Colon (tissue), 2 donors: ENCODE measurements at regions not wholly inside any gene's neighbourhood (a gene's known extent, or its start where the extent isn't known, plus 50 kb on each side); places are given as distances from the start of the nearest gene placed in this dataset.
"Not testable (repeated sequence)": the region's sequence is repeated elsewhere in the genome, so short reads cannot be mapped to it uniquely, and the experiment has no call there.

Experiments used
- FAIRE-seq: peaks from 2 replicates; lab custom pipeline; 2012; peaks lifted over from hg19 to GRCh38; lab: Jason Lieb, UNC
- donor health status: control.
- donor health status: control.

DNA sequence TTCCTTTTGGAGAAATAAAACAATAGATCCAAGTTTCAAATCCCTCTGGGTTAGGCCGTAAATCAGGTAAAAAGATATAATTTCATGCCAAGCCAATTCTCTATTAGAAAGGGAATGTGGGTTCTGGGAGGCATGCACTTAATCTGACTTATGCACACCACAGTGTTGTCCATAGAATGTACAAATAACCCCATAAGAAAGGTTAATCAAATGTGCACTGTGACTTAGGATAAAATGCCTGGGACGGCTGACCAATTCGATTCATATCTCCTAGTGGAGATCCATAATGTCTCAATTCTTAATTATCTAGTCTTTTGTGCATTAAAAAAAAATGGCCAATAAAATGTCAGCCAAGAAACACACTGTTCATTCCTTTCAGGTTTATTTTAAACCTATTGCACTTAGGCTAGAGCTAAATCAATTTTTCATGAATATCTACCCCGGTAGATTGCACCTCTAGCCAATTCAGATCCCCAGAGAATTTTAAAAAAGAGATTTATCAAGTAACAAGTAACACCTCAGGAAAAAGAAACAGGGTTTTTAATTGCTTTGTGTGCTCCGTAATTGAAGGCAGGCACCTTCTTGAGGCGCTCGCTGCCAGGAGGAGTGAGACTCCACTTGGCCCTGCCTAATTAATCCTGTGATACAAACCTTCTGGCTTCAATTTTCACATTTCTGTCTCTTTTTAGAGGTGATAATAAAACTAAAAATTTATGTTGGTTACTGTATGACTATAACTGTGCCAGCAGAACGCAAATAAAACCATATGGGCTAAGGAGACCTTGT is 265.1 kb downstream of the ETV1 start:
- FAIRE-seq = no peak

DNA sequence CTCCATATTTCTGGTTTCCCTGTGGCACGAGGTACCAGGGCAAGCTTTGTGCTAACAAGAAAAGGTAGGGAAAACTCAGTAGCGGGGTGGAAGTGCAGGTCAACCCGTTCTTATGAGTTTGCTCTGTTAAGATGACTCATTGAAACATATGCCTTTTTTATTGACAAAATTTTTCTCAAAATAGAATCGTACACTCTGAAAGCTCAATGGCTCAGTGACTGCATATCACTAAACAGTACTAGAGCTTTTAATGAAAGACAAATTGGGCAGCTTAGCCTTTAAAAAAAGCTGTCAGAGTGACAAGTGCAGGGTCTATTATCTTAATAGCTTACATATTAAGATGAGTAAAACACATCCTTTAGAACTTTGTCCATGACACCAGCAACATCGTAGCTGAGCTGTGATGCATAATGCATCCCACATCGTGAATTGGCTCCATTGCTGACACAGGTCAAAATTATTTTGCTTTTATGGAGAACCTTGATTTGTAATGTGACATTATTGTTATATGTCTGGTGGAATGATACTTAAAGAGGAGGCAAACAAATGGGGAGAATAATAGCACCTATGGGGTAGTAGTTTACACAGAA is 264.4 kb downstream of the ETV1 start:
- FAIRE-seq = no peak

DNA sequence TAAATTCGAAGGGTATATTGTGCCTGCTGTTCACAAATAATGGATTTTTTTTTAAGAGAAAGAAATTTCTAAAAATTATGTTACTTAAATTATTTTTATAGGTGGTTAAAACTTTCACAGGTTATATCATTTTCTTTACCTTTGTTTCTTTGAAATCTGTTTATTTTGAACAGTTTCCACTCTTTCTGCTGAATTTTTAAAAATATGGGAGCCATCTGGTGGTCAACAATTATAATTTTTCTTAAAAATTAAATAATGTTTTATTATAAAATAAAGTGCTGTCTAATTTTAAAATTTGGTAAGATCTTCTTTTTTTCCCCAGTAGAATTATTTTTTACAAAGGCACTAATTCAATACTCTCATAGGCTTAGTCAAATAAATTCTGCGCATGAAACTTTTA is 263.9 kb downstream of the ETV1 start:
- no peak for FAIRE-seq

DNA sequence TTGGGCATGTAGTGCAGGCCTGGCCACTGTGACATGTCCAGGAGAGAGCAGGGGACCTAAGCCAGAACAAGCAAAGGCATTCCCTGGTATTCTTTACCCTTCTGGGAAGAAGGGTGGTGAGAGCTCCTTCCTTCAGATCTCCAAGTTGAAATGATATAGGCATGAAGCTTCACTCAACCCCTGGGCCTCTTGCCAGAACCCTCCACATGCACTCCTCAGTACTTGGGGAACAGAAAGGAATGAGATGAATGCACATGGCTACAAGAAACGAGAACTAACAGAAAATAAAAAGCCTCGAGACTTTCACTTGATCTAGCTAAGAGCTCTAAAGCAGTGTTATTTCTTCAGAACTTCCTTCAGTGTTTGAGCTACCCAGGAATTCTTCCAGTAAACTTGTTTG is 262.2 kb downstream of the ETV1 start:
- no peak for FAIRE-seq

DNA sequence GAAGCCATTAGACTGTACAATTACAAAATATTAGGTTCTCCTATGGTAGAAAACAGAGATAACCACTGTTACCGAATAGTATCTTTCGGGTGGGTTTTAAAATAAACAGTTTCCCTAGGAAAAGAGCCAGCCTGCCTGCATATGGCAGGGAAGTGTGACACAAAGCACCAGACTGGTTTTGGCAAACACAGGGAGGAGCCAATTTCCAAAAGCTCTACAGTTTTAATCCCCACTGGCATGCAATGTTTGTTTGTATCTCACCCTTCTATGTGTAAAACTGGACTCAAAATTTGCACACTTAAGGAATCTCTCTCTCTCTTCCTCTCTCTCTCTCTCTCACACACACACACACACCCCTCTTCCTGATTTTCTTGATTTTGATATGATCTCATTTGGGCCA is 261.7 kb downstream of the ETV1 start:
- no peak for FAIRE-seq

DNA sequence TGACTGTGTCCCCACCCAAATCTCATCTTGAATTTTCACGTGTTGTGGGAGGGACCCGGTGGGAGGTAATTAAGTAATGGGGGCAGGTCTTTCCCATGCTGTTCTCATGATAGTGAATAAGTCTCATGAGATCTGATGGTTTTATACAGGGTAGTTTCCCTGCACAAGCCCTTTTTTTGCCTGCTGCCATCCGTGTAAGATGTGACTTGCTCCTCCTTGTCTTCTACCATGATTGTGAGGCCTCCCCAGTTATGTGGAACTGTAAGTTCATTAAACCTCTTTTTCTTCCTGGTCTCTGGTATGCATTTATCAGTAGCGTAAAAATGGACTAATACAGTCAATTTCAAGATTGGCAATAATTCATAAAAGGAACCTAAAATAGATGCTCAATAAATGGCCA is 261.0 kb downstream of the ETV1 start:
- not testable (repeated sequence) for FAIRE-seq

DNA sequence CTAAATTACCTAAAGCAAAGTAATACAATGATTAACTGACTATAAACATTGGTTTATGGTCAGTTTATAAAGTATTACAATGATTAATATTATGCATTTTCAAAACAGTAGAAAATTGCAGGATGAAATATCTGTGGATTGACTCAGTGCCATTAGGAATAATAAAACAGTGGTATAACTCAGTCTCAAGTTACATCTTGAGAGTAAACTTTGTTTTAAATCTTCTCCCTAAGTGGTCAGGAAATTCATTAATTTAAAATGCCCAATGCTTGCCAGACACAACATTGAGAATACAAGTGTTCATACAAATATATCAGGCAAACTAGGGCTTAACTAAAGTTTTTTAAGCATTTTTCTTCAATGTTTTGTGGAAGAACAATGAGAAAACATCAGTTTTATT is 257.8 kb downstream of the ETV1 start:
- no peak for FAIRE-seq

DNA sequence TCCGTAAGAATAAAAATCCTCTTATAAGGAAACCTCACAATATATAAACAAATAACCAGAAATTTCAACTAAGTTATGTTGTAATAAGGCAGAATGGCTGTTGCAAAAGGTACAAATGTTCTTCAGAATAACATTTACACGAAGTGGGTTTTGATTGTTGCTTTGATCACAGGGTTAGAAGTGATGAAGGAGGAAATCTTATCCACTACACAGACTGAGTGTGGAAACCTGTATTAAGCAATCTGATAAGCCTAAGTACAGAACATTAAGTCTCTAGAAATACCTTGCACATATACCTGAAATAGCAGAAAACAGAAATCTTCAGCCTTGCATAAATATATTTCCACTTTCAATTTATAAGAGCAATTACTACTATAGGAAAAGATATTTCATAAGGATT is 251.9 kb downstream of the ETV1 start:
- FAIRE-seq = no peak

DNA sequence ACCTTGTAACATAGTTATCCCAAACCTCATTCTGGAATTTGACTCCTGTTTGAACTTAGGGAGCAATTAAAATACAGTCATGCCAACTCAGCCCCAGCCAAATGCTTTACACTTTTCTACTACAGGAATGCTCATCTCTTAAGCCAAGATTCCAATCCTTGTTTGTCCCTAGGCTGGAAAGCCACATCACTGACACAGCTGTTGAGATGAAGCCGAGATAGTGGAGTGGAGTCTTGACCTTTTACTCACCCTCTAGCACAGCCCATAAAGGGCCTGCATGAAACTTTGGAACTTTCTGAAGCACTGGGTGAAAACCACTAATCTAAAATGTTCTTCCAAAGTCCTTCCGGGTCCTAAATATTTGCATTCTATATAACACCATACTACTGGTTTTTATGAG is 247.3 kb downstream of the ETV1 start:
- FAIRE-seq = no peak

DNA sequence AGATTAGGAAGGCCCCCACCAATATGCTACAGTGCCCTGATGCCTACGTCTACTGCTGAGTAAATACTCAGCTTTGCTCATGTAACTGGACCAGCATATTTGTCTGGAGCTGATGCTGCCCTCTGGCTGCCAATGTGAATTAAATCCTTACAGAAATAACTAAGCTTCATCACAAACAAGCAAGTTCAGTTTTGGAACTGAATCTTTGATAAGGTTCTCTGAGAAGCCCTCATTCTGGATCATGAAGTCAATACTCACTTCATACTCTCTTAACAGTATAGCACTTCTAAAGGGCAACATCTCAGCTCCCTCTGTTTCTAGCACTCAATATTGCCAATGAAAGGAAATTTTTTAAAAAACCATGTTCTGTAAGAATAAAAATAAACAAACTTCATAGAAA is 246.7 kb downstream of the ETV1 start:
- FAIRE-seq = no peak

DNA sequence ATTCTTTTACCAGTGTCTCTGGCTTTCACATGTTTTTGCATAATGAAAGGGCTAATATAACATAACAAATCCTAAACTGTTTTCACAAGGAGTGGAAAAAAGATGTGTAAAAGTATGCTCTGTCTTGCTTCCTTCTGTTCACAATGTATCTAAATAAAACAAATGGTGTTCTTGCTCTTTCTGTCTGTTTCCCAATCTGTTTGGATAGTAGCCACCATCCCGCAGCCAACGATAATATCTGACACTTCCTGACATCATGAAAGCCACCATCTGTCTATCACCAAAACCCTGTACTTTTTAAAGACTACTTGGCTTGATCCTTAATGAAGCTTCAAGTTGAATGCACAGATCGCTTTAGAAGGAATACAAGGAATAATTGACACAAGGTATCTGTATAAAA is 246.2 kb downstream of the ETV1 start:
- FAIRE-seq = no peak

DNA sequence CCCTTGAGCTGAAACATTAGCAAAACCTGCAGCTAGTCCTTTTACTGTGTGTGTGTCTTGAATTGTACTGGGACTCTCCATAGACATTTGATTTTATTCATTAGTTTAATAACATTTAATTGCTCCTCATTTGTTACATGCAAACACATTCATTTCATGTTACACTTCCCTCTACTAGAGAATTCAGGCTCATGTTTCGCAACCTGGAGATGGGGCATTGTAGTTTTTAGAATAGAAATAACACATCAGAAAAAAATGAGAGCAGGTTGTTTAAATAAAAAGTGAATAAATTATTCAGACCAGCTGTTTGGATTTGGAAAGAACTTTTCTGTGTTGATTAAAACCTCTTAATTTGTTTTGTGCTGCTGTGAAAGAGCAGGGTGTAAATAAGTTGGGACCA is 243.9 kb downstream of the ETV1 start:
- no peak for FAIRE-seq

DNA sequence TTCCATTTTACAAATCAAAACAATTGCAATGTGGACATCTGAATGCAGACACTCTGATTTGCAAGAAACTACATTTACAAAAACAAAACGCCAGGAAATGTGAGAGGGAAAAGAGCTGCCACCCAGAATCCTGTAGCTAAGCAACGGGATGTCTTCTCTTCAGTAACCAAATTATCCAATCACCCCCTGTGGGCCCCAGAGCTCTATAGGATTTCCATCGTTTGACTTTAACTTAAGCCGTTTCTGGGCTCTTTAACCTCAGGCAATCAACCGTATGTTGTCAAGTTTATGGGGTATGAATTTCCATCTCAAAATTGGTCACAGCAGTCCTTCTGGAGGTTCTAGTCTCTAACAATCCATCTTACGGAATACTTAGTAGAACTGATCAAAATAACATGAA is 240.5 kb downstream of the ETV1 start:
- no peak for FAIRE-seq

DNA sequence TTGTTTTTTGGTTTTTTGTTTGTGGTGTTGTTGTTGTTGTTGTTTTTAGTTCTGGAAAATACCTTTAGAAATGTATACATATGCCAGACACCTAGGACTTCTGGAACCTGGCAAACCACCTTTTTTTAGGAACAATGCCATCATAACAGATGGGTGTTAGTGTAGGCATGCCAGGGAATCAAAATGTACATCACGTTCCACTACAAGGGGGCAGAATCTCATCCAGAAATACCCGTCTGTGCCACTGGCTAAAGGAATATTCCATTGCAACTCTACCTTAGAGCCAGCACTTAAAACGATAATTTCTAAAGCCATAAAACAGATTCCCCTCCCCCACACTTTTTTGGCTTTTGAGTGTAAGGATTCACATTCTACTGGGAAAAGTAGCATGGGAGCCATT is 239.8 kb downstream of the ETV1 start:
- no peak for FAIRE-seq

DNA sequence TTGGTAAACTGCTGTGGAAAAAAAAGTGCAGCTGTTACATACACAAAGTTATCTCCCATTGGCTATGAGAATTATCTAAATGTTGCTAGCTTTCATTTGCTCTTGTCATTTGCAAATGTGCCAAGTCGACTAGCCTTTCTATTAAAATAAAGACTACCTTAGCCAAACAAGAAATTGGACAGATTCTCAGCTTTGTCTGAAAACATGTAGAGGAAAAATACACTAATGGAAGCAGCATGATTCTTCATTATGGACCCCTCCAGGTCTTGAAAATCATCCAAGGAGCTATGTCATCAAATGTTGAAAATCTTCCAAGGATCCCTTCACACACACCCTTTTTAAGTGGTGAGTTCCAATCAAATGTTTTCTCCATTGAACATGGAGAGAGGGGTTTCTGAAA is 237.7 kb downstream of the ETV1 start:
- no peak for FAIRE-seq

DNA sequence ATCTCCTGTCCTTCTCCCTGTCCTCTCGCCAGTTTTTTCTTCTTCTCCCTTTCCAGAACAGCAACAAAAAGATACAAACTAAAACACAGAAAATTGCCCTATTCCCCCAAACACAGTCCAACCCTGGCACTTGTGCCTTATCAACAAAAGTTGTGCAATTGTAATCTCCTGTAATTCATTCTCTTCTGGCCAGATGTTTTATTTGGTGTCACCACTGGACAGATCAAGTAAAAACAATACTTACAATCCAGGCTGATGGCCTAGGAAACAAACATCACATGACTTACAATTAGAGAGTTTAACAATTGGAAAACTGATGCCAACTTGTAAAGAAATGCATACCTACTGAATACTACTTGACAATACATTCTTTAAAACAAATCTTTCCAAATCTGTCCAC is 231.6 kb downstream of the ETV1 start:
- FAIRE-seq = no peak

DNA sequence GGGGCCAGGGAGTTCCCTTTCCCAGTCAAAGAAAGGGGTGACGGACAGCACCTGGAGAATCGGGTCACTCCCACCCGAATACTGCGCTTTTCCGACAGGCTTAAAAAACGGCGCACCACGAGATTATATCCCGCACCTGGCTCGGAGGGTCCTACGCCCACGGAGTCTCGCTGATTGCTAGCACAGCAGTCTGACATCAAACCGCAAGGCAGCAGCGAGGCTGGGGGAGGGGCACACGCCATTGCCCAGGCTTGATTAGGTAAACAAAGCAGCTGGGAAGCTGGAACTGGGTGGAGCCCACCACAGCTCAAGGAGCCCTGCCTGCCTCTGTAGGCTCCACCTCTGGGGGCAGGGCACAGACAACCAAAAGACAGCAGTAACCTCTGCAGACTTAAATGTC is 223.6 kb downstream of the ETV1 start:
- not testable (repeated sequence) for FAIRE-seq

DNA sequence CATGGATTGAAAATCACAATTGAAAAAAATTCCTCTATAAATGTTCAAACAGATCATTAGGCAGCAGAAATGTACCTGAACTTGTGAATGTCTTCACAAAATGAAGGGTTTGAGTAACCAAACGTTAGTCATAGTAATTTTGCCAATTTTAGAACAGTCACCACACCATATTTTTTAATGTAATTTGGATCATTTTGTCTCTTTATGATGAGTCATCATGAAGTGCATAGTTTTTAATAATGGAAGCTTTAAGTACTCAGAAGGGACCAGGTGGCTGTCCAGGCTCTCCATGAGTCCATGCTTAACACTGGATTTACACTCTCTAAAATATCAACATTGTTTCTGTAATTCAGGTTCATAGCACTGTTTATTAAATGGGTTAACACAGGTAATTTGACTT is 219.2 kb downstream of the ETV1 start:
- FAIRE-seq = no peak

DNA sequence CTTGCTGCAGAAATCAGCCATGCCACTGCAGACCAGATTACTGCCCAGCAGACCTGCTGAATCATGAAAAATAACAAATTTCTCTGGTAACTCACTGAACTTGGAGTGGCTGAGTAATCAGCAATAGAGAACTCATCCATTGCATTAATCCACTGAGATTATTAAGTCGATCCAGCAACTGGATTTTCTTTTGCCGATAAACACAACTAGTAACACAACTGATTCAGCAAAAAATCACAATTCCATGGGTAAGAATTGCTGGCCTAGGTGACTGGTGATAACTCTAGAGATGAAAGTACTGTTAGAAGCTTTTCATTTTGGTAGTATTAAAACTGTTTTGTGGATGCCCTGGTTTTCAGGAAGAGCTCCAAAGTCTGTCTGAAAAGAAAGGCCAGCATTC is 214.5 kb downstream of the ETV1 start:
- no peak for FAIRE-seq

DNA sequence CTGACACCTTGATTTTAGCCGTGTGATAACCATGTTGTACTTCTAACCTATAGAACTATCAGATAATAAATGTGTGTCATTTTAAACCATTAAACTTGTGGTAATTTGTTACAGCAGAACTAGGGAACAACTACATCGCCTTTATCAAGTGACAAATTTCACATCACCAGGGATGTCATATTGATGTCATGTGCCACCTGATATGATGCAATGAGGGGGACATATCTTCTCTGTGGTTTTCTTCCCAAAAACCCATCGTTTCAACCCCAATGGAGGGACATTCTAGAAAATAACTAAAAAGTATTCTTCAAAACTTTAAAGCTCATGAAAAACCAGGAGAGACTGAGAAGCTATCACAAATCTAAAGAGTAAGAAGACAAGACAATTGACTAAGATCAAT is 212.2 kb downstream of the ETV1 start:
- FAIRE-seq = no peak

DNA sequence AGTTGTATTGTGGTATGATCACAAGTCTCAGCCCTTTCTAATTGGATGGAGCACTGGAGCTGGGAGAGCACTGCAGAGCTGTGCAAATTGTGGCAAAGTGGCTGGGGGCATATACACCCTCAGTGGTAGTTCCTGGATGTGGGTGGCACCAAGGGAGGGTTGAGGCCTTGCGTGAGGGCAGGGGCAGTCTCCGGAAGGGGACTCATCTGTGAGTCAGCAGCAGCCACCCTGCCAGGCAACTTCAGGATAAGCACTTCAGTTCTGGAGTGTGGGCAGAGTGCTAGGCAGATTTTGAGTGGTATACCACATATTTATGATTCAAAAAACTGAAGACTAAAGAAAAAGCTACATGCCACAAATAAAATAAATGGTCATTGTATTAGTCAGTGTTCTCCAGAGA is 210.5 kb downstream of the ETV1 start:
- FAIRE-seq = no peak

DNA sequence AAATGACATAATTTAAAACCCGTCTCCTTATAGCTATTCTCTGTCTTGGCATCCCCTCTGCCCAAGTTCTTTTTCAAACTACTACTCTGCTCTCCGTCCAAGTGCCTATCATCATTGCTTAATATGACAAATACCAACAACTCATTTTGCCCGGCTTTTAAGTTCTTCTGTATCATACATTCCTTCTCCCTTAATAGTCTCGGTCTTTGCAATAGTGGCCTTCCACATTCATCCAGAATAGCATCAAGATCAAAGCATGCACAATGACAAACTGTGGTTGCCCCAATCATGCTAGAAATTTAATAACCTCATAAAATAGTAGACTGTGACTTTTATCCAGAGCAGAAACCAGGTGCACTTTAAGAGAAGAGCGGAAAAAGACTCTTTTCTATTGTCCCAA is 198.9 kb downstream of the ETV1 start:
- FAIRE-seq = no peak

DNA sequence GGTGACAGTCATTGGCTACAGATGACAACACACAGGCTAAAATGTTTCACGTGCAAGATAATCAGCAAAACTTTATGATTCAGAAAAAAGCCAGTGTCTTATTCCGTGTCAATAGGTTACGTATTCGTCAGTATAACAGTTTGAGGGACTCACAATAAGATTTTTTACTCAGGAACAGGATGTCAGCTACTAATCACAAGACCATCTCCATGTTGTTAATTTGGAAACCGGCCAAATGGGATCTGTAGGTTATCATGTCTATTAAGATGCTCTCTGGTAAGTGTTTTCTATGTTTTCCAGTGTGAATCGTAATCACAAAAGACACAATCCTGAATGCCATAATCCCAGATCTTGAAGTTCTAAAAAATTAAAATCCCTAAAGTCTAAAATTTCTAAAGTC is 197.3 kb downstream of the ETV1 start:
- FAIRE-seq = no peak

DNA sequence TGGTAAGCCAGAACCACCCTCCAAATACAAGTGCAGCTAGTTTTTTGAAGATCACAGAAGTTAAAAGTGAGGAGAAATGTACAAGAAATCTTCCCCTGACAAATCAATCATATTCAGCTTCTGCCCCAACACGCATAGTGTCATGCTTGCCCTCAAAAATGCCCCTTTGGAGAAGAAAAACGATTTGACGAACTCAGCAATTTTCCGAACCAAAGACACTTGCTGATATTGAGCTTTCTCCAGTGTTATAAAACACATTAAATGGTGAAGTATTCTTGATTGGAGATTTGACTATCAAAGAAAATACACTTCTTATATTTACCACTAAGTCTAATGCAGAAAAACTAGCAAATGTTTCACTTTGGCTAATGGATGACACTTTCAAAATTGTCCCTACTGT is 195.5 kb downstream of the ETV1 start:
- FAIRE-seq = no peak
